Endothelial cell of umbilical vein (primary cell): ENCODE measurements at regions not wholly inside any gene's neighbourhood (a gene's known extent, or its start where the extent isn't known, plus 50 kb on each side); places are given as distances from the start of the nearest gene placed in this dataset.

Experiments used
- BruUV-seq: library from RNA; stranded (reverse); fragments of 400-500 nt; replicated peaks from 2 replicates; lab custom pipeline; 2021; lab: Mats Ljungman, UMichigan
- CTCF ChIA-PET: fragments of 300-600, 350-600 bp; sonication (Branson Sonifier 250); formaldehyde crosslinking; loops from one replicate; lab custom pipeline; 2021; ENCODE audit warnings: antibody characterized with exemption, inconsistent platforms; lab: Charles Lee
- POLR2A ChIA-PET: fragments of 300-600, 350-600 bp; sonication (Branson Sonifier 250); formaldehyde crosslinking; loops from one replicate; lab custom pipeline; 2021; ENCODE audit warnings: antibody characterized with exemption, inconsistent platforms; lab: Charles Lee
- DNase-seq: peaks from one replicate; pipeline ENCODE4 v3.0.0-alpha.2; 2011; ENCODE audit warnings: low read depth, low spot score
- FAIRE-seq: peaks from 2 replicates; lab custom pipeline; 2011; peaks lifted over from hg19 to GRCh38; lab: Jason Lieb, UNC
- H2AFZ ChIP-seq: 2 replicates; pipeline ENCODE4 v1.6.0; 2012; ENCODE audit warnings: low read depth, low read length, control low read depth, inconsistent platforms
- H3K27ac ChIP-seq: 2 replicates; pipeline ENCODE4 v1.5.1; 2011; ENCODE audit warnings: low read depth, mild to moderate bottlenecking, control low read depth, low read length, moderate library complexity; ENCODE audit not compliant: insufficient read depth
- H3K27me3 ChIP-seq, 2 experiments: 2 replicates each; pipeline versions ENCODE4 v1.6.0 to v1.6.1; 2011; ENCODE audit warnings: low read length in 2 of 2, mixed read lengths in 1 of 2; ENCODE audit not compliant: control insufficient read depth in 2 of 2, insufficient read depth in 2 of 2
- H3K36me3 ChIP-seq, 2 experiments: 2 replicates in 1 of 2; 3 replicates in 1 of 2; pipeline ENCODE4 v1.5.1; 2011; ENCODE audit warnings: low read length in 2 of 2, mild to moderate bottlenecking in 1 of 2, moderate library complexity in 1 of 2; ENCODE audit not compliant: control insufficient read depth in 2 of 2, insufficient read depth in 2 of 2; ENCODE audit errors: extremely low read depth in 1 of 2
- H3K4me1 ChIP-seq: 3 replicates; pipeline ENCODE4 v1.5.1; 2011; ENCODE audit warnings: mild to moderate bottlenecking, low read length; ENCODE audit not compliant: control insufficient read depth, insufficient read depth; ENCODE audit errors: extremely low read depth
- H3K4me2 ChIP-seq: 2 replicates; pipeline ENCODE4 v1.6.1; 2011; ENCODE audit warnings: low read length, control low read depth, mixed read lengths; ENCODE audit not compliant: insufficient read depth
- H3K4me3 ChIP-seq, 3 experiments: fragments of 200-600 bp in 1 of 3; sonication (generic), shearing (Covaris generic) in 1 of 3; replicated peaks in 1 of 3; 2 replicates each; pipeline ENCODE4 v1.5.1; 2011 to 2016; ENCODE audit warnings: control low read depth in 3 of 3, low read length in 3 of 3, mild to moderate bottlenecking in 2 of 3, inconsistent platforms in 1 of 3, low read depth in 1 of 3, moderate library complexity in 1 of 3; ENCODE audit not compliant: insufficient read depth in 1 of 3
- H3K79me2 ChIP-seq: 2 replicates; pipeline ENCODE4 v1.6.0; 2012; ENCODE audit warnings: low read length, inconsistent platforms; ENCODE audit not compliant: control insufficient read depth, insufficient read depth
- H3K9ac ChIP-seq: replicated peaks from 2 replicates; pipeline ENCODE3; 2011; ENCODE audit warnings: low read length, control low read depth; ENCODE audit not compliant: insufficient read depth; ENCODE audit errors: extremely low read depth
- H3K9me1 ChIP-seq: replicated peaks from 3 replicates; pipeline ENCODE4 v1.6.0; 2011; ENCODE audit warnings: mild to moderate bottlenecking, low read length; ENCODE audit not compliant: control insufficient read depth, insufficient read depth; ENCODE audit errors: extremely low read depth
- H3K9me3 ChIP-seq: replicated peaks from 2 replicates; pipeline ENCODE4 v1.5.1; 2012; ENCODE audit warnings: low read length, inconsistent platforms; ENCODE audit not compliant: control insufficient read depth, insufficient read depth
- H4K20me1 ChIP-seq: replicated peaks from 2 replicates; pipeline ENCODE3; 2011; ENCODE audit warnings: mild to moderate bottlenecking, low read length; ENCODE audit not compliant: control insufficient read depth, insufficient read depth; ENCODE audit errors: extremely low read depth
- FOS ChIP-seq: IDR thresholded peaks from 2 replicates; pipeline ENCODE4 v1.6.1; 2011; ENCODE audit warnings: mild to moderate bottlenecking, low read length, moderate library complexity, borderline replicate concordance; ENCODE audit not compliant: insufficient read depth
- GATA2 ChIP-seq: IDR thresholded peaks from 2 replicates; pipeline ENCODE4 v1.7.0; 2011; ENCODE audit warnings: low read depth, mild to moderate bottlenecking, moderate library complexity, mixed read lengths, low read length; ENCODE audit not compliant: insufficient read length, insufficient read depth
- JUN ChIP-seq: IDR thresholded peaks from 2 replicates; pipeline ENCODE4 v1.6.1; 2011; ENCODE audit warnings: borderline replicate concordance, low read depth; ENCODE audit not compliant: insufficient read length, insufficient read depth
- MAX ChIP-seq: IDR thresholded peaks from 2 replicates; pipeline ENCODE4 v1.6.1; 2011; ENCODE audit not compliant: insufficient read depth, insufficient read length
- POLR2A ChIP-seq: IDR thresholded peaks from 2 replicates; pipeline ENCODE4 v1.6.1; 2012; ENCODE audit warnings: low read depth, mild to moderate bottlenecking, control low read depth, low read length
- POLR2AphosphoS5 ChIP-seq: IDR thresholded peaks from 2 replicates; pipeline ENCODE4 v1.6.1; 2012; ENCODE audit warnings: low read depth, mild to moderate bottlenecking, control low read depth, low read length, moderate library complexity; ENCODE audit not compliant: insufficient read depth
- dilution Hi-C: fragments of 300-500 bp; cut with MboI; formaldehyde crosslinking; loops from one replicate; pipeline ENCODE4 v1.15.0; 2019; ENCODE audit warnings: low sequenced_read_pairs; ENCODE audit not compliant: extremely low pct_ligation_motif_present
- intact Hi-C: fragments of 100-400 bp; cut with micrococcal nuclease; formaldehyde crosslinking; loops from one replicate; pipeline ENCODE4 v1.10.0; 2022
- TF ChIP-seq, protein P1 (sequence below), 2 donors: IDR thresholded peaks; 1 replicate in 1 of 2; 2 replicates in 1 of 2; pipeline ENCODE4 v1.5.1; 2011; ENCODE audit warnings: low read length in 2 of 2, mild to moderate bottlenecking in 2 of 2, moderate library complexity in 2 of 2, control low read depth in 1 of 2, inconsistent platforms in 1 of 2, low read depth in 1 of 2; ENCODE audit not compliant: insufficient read depth in 1 of 2; ENCODE audit errors: extremely low read depth in 1 of 2

DNA sequence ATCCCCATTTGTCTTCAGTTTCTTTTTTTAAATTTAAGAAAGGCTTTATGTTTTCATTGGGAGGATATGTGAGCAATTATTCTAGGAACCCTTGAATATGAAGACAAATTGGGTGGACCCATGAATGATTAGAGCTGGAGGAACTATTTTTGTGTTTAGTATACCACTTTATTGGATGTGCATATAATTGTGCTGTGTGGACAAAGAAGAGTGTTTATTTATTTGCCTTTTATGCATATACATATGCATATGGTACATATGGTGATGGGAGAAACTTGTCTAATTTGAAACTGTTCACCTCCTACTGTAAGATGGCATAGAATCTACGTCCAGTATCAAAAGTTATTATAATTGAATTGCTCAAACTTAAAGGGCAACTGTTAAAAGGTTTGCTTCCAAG is 94.8 kb upstream of the CENPW start:
- no peaks in the 10 kb centered on the region for H3K27me3 ChIP-seq
- H3K9me1 ChIP-seq, result no peaks in the 10 kb centered on the region
- no peaks in the 10 kb centered on the region for H3K79me2 ChIP-seq
- TF ChIP-seq POLR2A (no peak), FOS (no peak), GATA2 (no peak), MAX (no peak)
- TF ChIP-seq, protein P1, sequence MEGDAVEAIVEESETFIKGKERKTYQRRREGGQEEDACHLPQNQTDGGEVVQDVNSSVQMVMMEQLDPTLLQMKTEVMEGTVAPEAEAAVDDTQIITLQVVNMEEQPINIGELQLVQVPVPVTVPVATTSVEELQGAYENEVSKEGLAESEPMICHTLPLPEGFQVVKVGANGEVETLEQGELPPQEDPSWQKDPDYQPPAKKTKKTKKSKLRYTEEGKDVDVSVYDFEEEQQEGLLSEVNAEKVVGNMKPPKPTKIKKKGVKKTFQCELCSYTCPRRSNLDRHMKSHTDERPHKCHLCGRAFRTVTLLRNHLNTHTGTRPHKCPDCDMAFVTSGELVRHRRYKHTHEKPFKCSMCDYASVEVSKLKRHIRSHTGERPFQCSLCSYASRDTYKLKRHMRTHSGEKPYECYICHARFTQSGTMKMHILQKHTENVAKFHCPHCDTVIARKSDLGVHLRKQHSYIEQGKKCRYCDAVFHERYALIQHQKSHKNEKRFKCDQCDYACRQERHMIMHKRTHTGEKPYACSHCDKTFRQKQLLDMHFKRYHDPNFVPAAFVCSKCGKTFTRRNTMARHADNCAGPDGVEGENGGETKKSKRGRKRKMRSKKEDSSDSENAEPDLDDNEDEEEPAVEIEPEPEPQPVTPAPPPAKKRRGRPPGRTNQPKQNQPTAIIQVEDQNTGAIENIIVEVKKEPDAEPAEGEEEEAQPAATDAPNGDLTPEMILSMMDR (IDR thresholded peaks at IDR 0.05; ENCODE audit: extremely low read depth in 1 of 2, insufficient read depth in 1 of 2, low read depth in 1 of 2, low read length in 2 of 2), result no peak
- FAIRE-seq (no peak), DNase-seq (no peak)
- intact Hi-C loops (no loop called here), dilution Hi-C loops (no loop called here)
- no peak overlapping the region for H3K27ac ChIP-seq
- H3K4me2 ChIP-seq, result no peak overlapping the region
- no peaks in the 10 kb centered on the region for H4K20me1 ChIP-seq
- no TSS peak for BruUV-seq
- H3K4me3 ChIP-seq, result no peak overlapping the region
- H3K9ac ChIP-seq, result no peak overlapping the region
- H2AFZ ChIP-seq, result no peak overlapping the region
- no peaks in the 10 kb centered on the region for H3K36me3 ChIP-seq
- ChIA-PET POLR2A (no interaction called here), CTCF (interaction anchor here (1.3 kb wide), 1 partner anchor 15 kb away, joined by 3 read pairs; no protein-coding TSS in a partner anchor)
- H3K9me3 ChIP-seq, result no peaks in the 10 kb centered on the region
- H3K4me1 ChIP-seq, result no peaks in the 10 kb centered on the region

GRCh38 chr6:126252154-126252553 is 87.8 kb upstream of the CENPW start:
- H3K4me1 ChIP-seq, result peaks cover 3% of the 10 kb centered on the region
- FAIRE-seq (no peak), DNase-seq (no peak)
- ChIA-PET POLR2A (no interaction called here), CTCF (no interaction called here)
- intact Hi-C loops (no loop called here), dilution Hi-C loops (no loop called here)
- no peak overlapping the region for H2AFZ ChIP-seq
- H4K20me1 ChIP-seq, result no peaks in the 10 kb centered on the region
- no peak overlapping the region for H3K4me3 ChIP-seq
- H3K9me1 ChIP-seq, result no peaks in the 10 kb centered on the region
- H3K79me2 ChIP-seq, result no peaks in the 10 kb centered on the region
- H3K4me2 ChIP-seq, result no peak overlapping the region
- TF ChIP-seq JUN (no peak), POLR2AphosphoS5 (no peak), FOS (no peak), MAX (no peak)
- BruUV-seq, result no TSS peak
- no peaks in the 10 kb centered on the region for H3K9me3 ChIP-seq
- no peak overlapping the region for H3K9ac ChIP-seq
- H3K27ac ChIP-seq, result no peak overlapping the region
- H3K36me3 ChIP-seq, result no peaks in the 10 kb centered on the region
- H3K27me3 ChIP-seq, result no peaks in the 10 kb centered on the region
